GM12878 (cell line): ENCODE measurements at regions not wholly inside any gene's neighbourhood (a gene's known extent, or its start where the extent isn't known, plus 50 kb on each side); places are given as distances from the start of the nearest gene placed in this dataset.

Experiments used
- ATAC-seq: fragments of 200-7000 bp; cut with Tn5 transposase; 3 replicates; pipeline ENCODE4 v1.9.1; 2020; ENCODE audit warnings: mild to moderate bottlenecking, moderate library complexity
- BruUV-seq: library from RNA; stranded (reverse); fragments of 400-500 nt; replicated peaks from 2 replicates; lab custom pipeline; 2021; lab: Mats Ljungman, UMichigan
- CTCF ChIA-PET: fragments of 300-600 bp; sonication (Branson Sonifier 250); formaldehyde crosslinking; extraction: SDS; loops from one replicate; lab custom pipeline; 2021; ENCODE audit warnings: inconsistent platforms; lab: Yijun Ruan, JAX
- POLR2A ChIA-PET: fragments of 350-600 bp; formaldehyde crosslinking; extraction: SDS; loops from one replicate; lab custom pipeline; 2021; ENCODE audit warnings: inconsistent platforms; lab: Charles Lee
- RAD21 ChIA-PET: fragments of 300-600 bp; sonication (Branson Sonifier 250); formaldehyde crosslinking; loops from one replicate; lab custom pipeline; 2023; ENCODE audit warnings: antibody characterized with exemption; ENCODE audit not compliant: unreplicated experiment; lab: Charles Lee
- SMC1A ChIA-PET: fragments of 300-600 bp; sonication (Branson Sonifier 250); formaldehyde crosslinking; loops from one replicate; lab custom pipeline; 2023; ENCODE audit not compliant: unreplicated experiment, uncharacterized antibody; lab: Charles Lee
- DNase-seq: peaks from one replicate; pipeline ENCODE4 v3.0.0-alpha.2; 2011; ENCODE audit warnings: low read depth, low spot score
- FAIRE-seq: peaks from 3 replicates; lab custom pipeline; 2011; peaks lifted over from hg19 to GRCh38; lab: Jason Lieb, UNC
- H2AFZ ChIP-seq: 2 replicates; pipeline ENCODE4 v1.6.0; 2011; ENCODE audit warnings: low read depth, low read length, control low read depth; ENCODE audit not compliant: control insufficient read depth
- H3K27ac ChIP-seq: 2 replicates; pipeline ENCODE4 v1.5.1; 2011; ENCODE audit warnings: control low read depth; ENCODE audit not compliant: control insufficient read depth, insufficient read depth
- H3K27me3 ChIP-seq, 2 experiments: replicated peaks in 1 of 2; 2 replicates each; pipeline versions ENCODE4 v1.6.0 to v1.6.1; 2011; ENCODE audit warnings: low read length in 1 of 2; ENCODE audit not compliant: control insufficient read depth in 2 of 2, insufficient read depth in 2 of 2
- H3K36me3 ChIP-seq, 2 experiments: 2 replicates each; pipeline ENCODE4 v1.5.1; 2011; ENCODE audit warnings: low read length in 1 of 2; ENCODE audit not compliant: control insufficient read depth in 2 of 2, insufficient read depth in 2 of 2
- H3K4me1 ChIP-seq: 2 replicates; pipeline ENCODE4 v1.6.1; 2011; ENCODE audit warnings: mild to moderate bottlenecking, low read length, moderate library complexity, mixed read lengths; ENCODE audit not compliant: control insufficient read depth, insufficient read depth
- H3K4me2 ChIP-seq: 2 replicates; pipeline ENCODE4 v1.6.0; 2011; ENCODE audit warnings: control low read depth; ENCODE audit not compliant: control insufficient read depth, insufficient read depth
- H3K4me3 ChIP-seq: fragments of 200-600 bp; sonication (generic); 2 replicates; pipeline ENCODE4 v1.5.1; 2016
- H3K79me2 ChIP-seq: 2 replicates; pipeline ENCODE4 v1.6.0; 2011; ENCODE audit warnings: low read length; ENCODE audit not compliant: control insufficient read depth, insufficient read depth
- H3K9ac ChIP-seq: 2 replicates; pipeline ENCODE4 v1.8.0; 2011; ENCODE audit warnings: low read length, control low read depth, mixed read lengths; ENCODE audit not compliant: control insufficient read depth, insufficient read depth
- H3K9me3 ChIP-seq: replicated peaks from 3 replicates; pipeline ENCODE4 v1.5.1; 2011; ENCODE audit warnings: mild to moderate bottlenecking, low read length; ENCODE audit not compliant: control insufficient read depth, insufficient read depth
- H4K20me1 ChIP-seq: 2 replicates; pipeline ENCODE4 v1.6.0; 2011; ENCODE audit not compliant: control insufficient read depth, insufficient read depth
- BACH1 ChIP-seq: fragments of 450-650 bp; IDR thresholded peaks from 2 replicates; pipeline ENCODE4 v1.6.1; 2017; ENCODE audit warnings: mild to moderate bottlenecking, borderline replicate concordance
- BHLHE40 ChIP-seq, 2 experiments: fragments of 450-650 bp in 1 of 2; IDR thresholded peaks; 2 replicates each; pipeline ENCODE4 v1.6.1; 2011 to 2017; ENCODE audit warnings: low read depth in 2 of 2, borderline replicate concordance in 1 of 2, improper control_type of control experiment in 1 of 2, low read length in 1 of 2, mild to moderate bottlenecking in 1 of 2
- BRCA1 ChIP-seq: IDR thresholded peaks from 2 replicates; pipeline ENCODE4 v1.6.1; 2011; ENCODE audit warnings: low read depth, low read length, improper control_type of control experiment
- ELK1 ChIP-seq: IDR thresholded peaks from 2 replicates; pipeline ENCODE4 v1.6.1; 2012; ENCODE audit warnings: low read depth, low read length, improper control_type of control experiment
- MEF2B ChIP-seq: fragments of 450-650 bp; IDR thresholded peaks from 2 replicates; pipeline ENCODE4 v1.6.1; 2018; ENCODE audit warnings: mild to moderate bottlenecking, moderate library complexity; ENCODE audit not compliant: partially characterized antibody, poor library complexity, severe bottlenecking
- NBN ChIP-seq: fragments of 450-650 bp; IDR thresholded peaks from 2 replicates; pipeline ENCODE4 v1.6.1; 2016
- RELA ChIP-seq: fragments of 450-650 bp; IDR thresholded peaks from 2 replicates; pipeline ENCODE4 v1.8.0; 2014; ENCODE audit warnings: borderline replicate concordance; ENCODE audit not compliant: partially characterized antibody
- RELB ChIP-seq: fragments of 450-650 bp; IDR thresholded peaks from 2 replicates; pipeline ENCODE4 v1.6.1; 2017; ENCODE audit warnings: low read depth, mild to moderate bottlenecking, moderate library complexity
- ZBTB11 ChIP-seq: fragments of 450-650 bp; formaldehyde crosslinking; IDR thresholded peaks from 2 replicates; pipeline ENCODE4 v1.5.0; 2022; ENCODE audit warnings: mild to moderate bottlenecking, missing genetic modification characterization
- WGBS: methylation state at CpG from one replicate; pipeline ENCODE4 v1.1.6; 2016; ENCODE audit warnings: low lambda C conversion rate; ENCODE audit not compliant: insufficient replicate concordance, insufficient coverage; ENCODE audit errors: missing lambda C conversion rate; 5-methylcytosine and 5-hydroxymethylcytosine counted together
- in situ Hi-C: fragments of 300-500 bp; cut with MboI; formaldehyde crosslinking; loops from 9 replicates; pipeline ENCODE4 v1.14.3; 2018; ENCODE audit warnings: mixed read lengths
- intact Hi-C: fragments of 100-400 bp; cut with micrococcal nuclease; formaldehyde crosslinking; loops from one replicate; pipeline ENCODE4 v1.14.2; 2022; ENCODE audit not compliant: unreplicated experiment

- Histone ChIP-seq H3K4me3 (no peak overlapping the region), H2AFZ (no peak overlapping the region), H3K9me3 (no peaks in the 10 kb centered on the region), H3K4me1 (no peaks in the 10 kb centered on the region), H3K9ac (no peak overlapping the region), H3K79me2 (no peaks in the 10 kb centered on the region), H3K27ac (no peak overlapping the region), H3K27me3 (no peaks in the 10 kb centered on the region), H3K36me3 (no peaks in the 10 kb centered on the region)
- intact Hi-C loops, result loop anchor here (5.0 kb wide), 1 partner anchor 48 kb away; no protein-coding TSS in a partner anchor
- BruUV-seq, result no TSS peak
- CTCF ChIA-PET, result interaction anchor here (1.0 to 1.2 kb wide), 2 partner anchors 16 to 383 kb away, joined by 3 to 4 read pairs; no protein-coding TSS in a partner anchor
- no peak for ATAC-seq
- no peak for TF ChIP-seq ELK1
- TF ChIP-seq, all 136 proteins: peak for 0
- POLR2A ChIA-PET, result interaction anchor here (1.0 kb wide), 1 partner anchor 26 kb away, joined by 3 read pairs; no protein-coding TSS in a partner anchor
- RAD21 ChIA-PET, result no interaction called here
- no peak overlapping the region for H3K4me2 ChIP-seq
- in situ Hi-C loops, result no loop called here
- no peak for DNase-seq
- FAIRE-seq, result no peak
- SMC1A ChIA-PET, result interaction anchor here (0.9 kb wide), 1 partner anchor 91 kb away, joined by 3 read pairs; no protein-coding TSS in a partner anchor
- no peaks in the 10 kb centered on the region for H4K20me1 ChIP-seq
- 54% methylated on average over 3 of the region's 3 CpGs for WGBS
Observed at GRCh38 chr2:122590524-122590923, 835.1 kb downstream of the TSN start.

- H3K4me1 ChIP-seq, result no peaks in the 10 kb centered on the region
- ATAC-seq (no peak), FAIRE-seq (no peak), DNase-seq (no peak)
- intact Hi-C loops, result no loop called here
- H3K4me2 ChIP-seq, result no peak overlapping the region
- no peak overlapping the region for H2AFZ ChIP-seq
- no peaks in the 10 kb centered on the region for H3K36me3 ChIP-seq
- no peaks in the 10 kb centered on the region for H3K9me3 ChIP-seq
- no peaks in the 10 kb centered on the region for H3K27me3 ChIP-seq
- no peaks in the 10 kb centered on the region for H3K79me2 ChIP-seq
- in situ Hi-C loops, result no loop called here
- no peaks in the 10 kb centered on the region for H4K20me1 ChIP-seq
- no peak overlapping the region for H3K4me3 ChIP-seq
- H3K27ac ChIP-seq, result no peak overlapping the region
- WGBS, result 15% methylated on average over 2 of the region's 2 CpGs
- ChIA-PET CTCF (interaction anchor here (0.5 kb wide), 1 partner anchor 682 kb away, joined by 3 read pairs; no protein-coding TSS in a partner anchor), RAD21 (no interaction called here), POLR2A (no interaction called here), SMC1A (interaction anchor here (0.9 kb wide), 1 partner anchor 328 kb away, joined by 3 read pairs; no protein-coding TSS in a partner anchor)
- no TSS peak for BruUV-seq
- no peak overlapping the region for H3K9ac ChIP-seq
- TF ChIP-seq MEF2B, result no peak
- no peak for TF ChIP-seq ZBTB11
- TF ChIP-seq NBN, result no peak
- TF ChIP-seq RELB, result no peak
- TF ChIP-seq BRCA1, result no peak
- TF ChIP-seq BHLHE40 (IDR thresholded peaks at IDR 0.05; ENCODE audit: borderline replicate concordance in 1 of 2, low read depth in 2 of 2, low read length in 1 of 2), result no peak
- no peak for TF ChIP-seq RELA
- no peak for TF ChIP-seq BACH1
Observed at GRCh38 chr2:122595065-122595464, 839.6 kb downstream of the TSN start.
